GM12878 (cell line): ENCODE measurements at regions not wholly inside any gene's neighbourhood (a gene's known extent, or its start where the extent isn't known, plus 50 kb on each side); places are given as distances from the start of the nearest gene placed in this dataset.

Experiments used
- BRCA1 ChIP-seq: IDR thresholded peaks from 2 replicates; pipeline ENCODE4 v1.6.1; 2011; ENCODE audit warnings: low read depth, low read length, improper control_type of control experiment
- CHD2 ChIP-seq: IDR thresholded peaks from 2 replicates; pipeline ENCODE4 v1.6.1; 2011; ENCODE audit warnings: low read depth, low read length, improper control_type of control experiment, borderline replicate concordance
- EED ChIP-seq: sonication (generic); IDR thresholded peaks from 2 replicates; pipeline ENCODE4 v1.6.1; 2016; ENCODE audit warnings: antibody characterized with exemption, low read depth
- ELK1 ChIP-seq: IDR thresholded peaks from 2 replicates; pipeline ENCODE4 v1.6.1; 2012; ENCODE audit warnings: low read depth, low read length, improper control_type of control experiment
- FOXK2 ChIP-seq: fragments of 450-650 bp; IDR thresholded peaks from 2 replicates; pipeline ENCODE4 v1.6.1; 2017; ENCODE audit warnings: mild to moderate bottlenecking, moderate library complexity
- HDAC6 ChIP-seq: fragments of 200-600 bp; sonication (generic); IDR thresholded peaks from one replicate; pipeline ENCODE4 v1.8.0; 2017; ENCODE audit warnings: antibody characterized with exemption; ENCODE audit not compliant: unreplicated experiment
- KDM1A ChIP-seq: fragments of 200-600 bp; sonication (generic); IDR thresholded peaks from 2 replicates; pipeline ENCODE4 v1.6.1; 2016; ENCODE audit warnings: borderline replicate concordance
- LARP7 ChIP-seq: fragments of 450-650 bp; IDR thresholded peaks from 2 replicates; pipeline ENCODE4 v1.6.1; 2017; ENCODE audit warnings: mild to moderate bottlenecking
- SIX5 ChIP-seq: IDR thresholded peaks from 2 replicates; pipeline ENCODE4 v1.6.1; 2011; ENCODE audit warnings: mild to moderate bottlenecking, low read depth, low read length, moderate library complexity; ENCODE audit not compliant: severe bottlenecking
- SP1 ChIP-seq: IDR thresholded peaks from one replicate; pipeline ENCODE4 v1.6.1; 2011; ENCODE audit warnings: low read depth, low read length
- ZBTB4 ChIP-seq: fragments of 450-650 bp; formaldehyde crosslinking; IDR thresholded peaks from 2 replicates; pipeline ENCODE4 v1.4.0; 2022; ENCODE audit warnings: mild to moderate bottlenecking, moderate library complexity
- TF ChIP-seq, protein P1 (sequence below), 3 experiments: IDR thresholded peaks in 2 of 3; conservative IDR thresholded peaks in 1 of 3; 2 replicates each; pipeline ENCODE4 v1.5.1; 2011; ENCODE audit warnings: low read depth in 3 of 3, low read length in 3 of 3, mild to moderate bottlenecking in 3 of 3, control low read depth in 2 of 3, moderate library complexity in 2 of 3, inconsistent platforms in 1 of 3, mixed read lengths in 1 of 3; ENCODE audit not compliant: control insufficient read depth in 2 of 3, insufficient read depth in 1 of 3; ENCODE audit errors: extremely low read depth in 1 of 3

DNA sequence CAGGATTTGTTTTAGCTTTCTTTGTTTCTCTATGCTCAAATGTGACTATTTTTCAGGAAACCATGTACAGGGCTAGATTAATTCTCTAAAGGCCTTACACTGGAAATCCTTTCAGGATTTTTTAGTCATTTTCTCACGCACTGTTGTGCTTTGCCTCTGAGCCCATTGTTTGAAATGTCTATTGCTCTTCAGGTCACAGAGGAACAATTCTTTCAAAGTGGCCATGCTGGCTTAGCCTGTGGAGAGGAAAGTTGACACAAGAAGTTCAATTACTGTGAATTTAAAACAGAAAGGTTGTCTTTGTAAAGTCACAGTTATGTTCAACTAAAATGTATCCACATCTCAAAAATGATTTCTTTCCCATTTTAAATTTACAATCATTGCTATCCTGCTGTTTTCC lies 1071.7 kb upstream of the POT1 start:
- no peak for TF ChIP-seq ELK1
- no peak for TF ChIP-seq CHD2
- no peak for TF ChIP-seq BRCA1
- TF ChIP-seq ZBTB4 (CRISPR knock-in tag), result no peak
- TF ChIP-seq, protein P1, sequence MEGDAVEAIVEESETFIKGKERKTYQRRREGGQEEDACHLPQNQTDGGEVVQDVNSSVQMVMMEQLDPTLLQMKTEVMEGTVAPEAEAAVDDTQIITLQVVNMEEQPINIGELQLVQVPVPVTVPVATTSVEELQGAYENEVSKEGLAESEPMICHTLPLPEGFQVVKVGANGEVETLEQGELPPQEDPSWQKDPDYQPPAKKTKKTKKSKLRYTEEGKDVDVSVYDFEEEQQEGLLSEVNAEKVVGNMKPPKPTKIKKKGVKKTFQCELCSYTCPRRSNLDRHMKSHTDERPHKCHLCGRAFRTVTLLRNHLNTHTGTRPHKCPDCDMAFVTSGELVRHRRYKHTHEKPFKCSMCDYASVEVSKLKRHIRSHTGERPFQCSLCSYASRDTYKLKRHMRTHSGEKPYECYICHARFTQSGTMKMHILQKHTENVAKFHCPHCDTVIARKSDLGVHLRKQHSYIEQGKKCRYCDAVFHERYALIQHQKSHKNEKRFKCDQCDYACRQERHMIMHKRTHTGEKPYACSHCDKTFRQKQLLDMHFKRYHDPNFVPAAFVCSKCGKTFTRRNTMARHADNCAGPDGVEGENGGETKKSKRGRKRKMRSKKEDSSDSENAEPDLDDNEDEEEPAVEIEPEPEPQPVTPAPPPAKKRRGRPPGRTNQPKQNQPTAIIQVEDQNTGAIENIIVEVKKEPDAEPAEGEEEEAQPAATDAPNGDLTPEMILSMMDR (IDR thresholded peaks at IDR 0.05 in 2 of 3, conservative IDR thresholded peaks at IDR 0.05 in 1 of 3; ENCODE audit: control insufficient read depth in 2 of 3, extremely low read depth in 1 of 3, insufficient read depth in 1 of 3, low read depth in 3 of 3, low read length in 3 of 3), result no peak
- TF ChIP-seq SP1, result no peak
- TF ChIP-seq SIX5, result no peak
- TF ChIP-seq LARP7, result no peak
- no peak for TF ChIP-seq EED
- TF ChIP-seq HDAC6, result no peak
- TF ChIP-seq KDM1A, result no peak
- TF ChIP-seq FOXK2, result no peak
